NCI-H524 (cell line): ENCODE measurements at regions not wholly inside any gene's neighbourhood (a gene's known extent, or its start where the extent isn't known, plus 50 kb on each side); places are given as distances from the start of the nearest gene placed in this dataset.
"Not testable (repeated sequence)": the region's sequence is repeated elsewhere in the genome, so short reads cannot be mapped to it uniquely, and the experiment has no call there.

Experiments
- DNase-seq, 2 experiments: peaks; one replicate each; lab custom pipeline; 2025; lab: John Stamatoyannopoulos, UW

DNA sequence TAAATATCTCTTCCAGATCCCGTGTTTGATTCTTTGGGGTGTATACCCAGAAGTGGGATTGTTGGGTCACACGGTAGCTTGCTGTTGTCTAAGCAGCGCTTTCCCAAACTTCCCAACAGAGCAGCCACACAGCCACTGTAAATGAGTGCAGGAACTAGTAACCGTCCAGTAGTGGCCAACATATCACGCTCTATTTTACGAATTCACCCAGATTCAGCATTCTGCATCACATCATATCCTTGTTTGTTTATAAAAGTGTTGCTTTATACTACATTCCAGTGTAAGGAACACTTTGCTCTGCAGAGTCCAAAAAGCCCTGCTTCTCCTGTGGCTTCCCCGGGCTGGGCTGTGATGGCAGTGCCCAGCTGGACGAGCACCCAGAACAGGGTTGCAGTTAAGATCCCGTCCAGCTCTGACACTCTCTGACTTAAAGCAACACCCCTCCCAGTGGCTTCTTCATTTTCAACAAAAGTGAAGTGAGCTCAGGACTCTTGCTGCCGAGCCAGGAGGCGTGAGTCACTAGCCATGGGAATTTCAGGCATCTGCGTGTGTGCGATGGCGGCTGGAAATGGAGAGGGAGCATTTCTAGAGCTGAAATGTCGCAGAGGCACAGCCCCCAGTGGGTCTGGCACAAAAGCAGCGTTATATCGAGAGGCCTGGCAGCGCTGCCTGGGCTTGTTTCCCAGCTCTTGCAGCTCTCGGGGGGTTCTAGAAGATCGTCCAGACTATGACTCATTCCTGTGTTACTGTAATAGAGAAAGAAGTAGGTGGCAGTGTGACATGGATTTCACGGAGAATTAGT is 216.3 kb upstream of the ECI2 start:
- DNase-seq = no peak

DNA sequence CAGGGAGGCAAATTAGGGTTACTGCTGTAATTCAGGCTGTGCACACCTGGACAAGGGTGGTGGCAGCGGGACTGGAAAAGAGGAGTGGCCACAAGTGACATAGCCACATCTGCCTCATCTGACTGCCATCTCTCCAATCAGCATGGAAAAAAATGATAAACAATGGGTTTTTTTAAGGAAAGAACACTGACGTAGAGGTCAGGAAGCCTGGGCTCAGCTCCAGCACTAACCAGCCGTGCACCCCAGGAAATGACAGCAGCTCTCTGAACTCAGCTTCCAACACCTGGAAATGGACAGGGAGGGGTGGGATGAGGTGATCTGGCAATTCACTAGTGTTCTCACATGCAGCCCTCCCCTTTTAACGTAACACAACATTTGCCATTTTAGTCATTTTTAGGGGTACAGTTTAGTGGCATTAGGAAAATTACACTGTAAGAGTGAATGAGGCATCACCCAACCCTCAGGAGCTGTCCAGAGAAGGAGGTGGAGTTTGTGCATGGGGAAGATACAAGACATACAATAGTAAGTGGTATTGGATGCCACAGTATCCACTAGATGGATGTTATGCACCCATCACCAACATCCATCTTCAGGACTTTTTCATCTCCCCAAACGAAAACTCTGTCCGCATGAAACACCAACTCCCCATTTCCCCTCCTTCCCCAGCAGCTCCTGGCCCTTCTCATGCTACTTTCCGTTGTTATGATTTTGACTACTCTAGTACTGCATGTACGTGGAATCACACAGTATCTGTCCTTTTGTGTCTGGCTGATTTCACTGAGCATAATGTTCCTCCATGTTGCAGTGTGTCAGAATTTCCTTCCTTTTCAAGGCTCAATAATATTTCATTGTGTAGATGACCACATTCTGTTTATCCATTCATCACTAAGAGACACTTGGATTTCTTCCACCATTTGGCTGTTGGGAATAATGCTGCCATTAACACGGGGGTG is 215.5 kb upstream of the ECI2 start:
- no peak for DNase-seq

DNA sequence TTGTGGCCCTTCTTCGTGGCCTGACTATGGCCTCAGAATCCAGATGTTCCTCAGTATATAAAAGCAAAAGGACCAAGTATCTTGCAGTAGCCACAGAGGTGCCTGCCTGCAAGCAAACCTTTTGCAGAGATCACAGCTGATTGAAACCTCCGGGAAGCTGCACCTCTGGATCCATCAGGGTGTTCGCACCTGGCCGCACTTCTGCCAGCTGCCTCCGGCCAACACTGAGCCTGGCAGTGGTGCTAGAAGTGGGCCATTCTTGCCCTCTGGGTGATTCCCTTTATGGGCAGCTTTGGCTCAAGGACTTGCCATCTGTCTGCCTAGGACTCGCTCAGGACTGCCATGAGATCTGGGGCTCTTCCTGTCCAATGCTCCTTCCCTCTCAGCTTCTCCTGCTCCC is 214.6 kb upstream of the ECI2 start:
- DNase-seq = peak in 1 of 2 experiments; percentile 30

DNA sequence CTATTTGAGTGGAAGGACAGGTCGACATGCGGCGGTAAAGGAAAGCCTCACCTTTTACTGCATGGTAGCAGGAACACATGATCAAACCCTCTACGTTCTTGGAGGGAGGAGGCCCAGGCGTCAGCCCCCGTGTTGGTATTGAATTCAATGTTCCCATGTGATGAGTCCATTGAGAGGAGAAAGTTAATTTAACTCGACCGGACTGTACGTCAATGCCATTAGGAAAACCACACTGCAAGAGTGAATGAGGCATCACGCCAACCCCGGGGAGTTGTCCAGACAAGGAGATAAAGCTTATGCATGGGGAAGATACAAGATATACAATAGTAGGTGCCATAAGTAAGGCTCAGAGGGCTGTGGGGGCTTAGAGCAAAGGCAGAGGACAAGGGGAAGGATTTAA is 213.9 kb upstream of the ECI2 start:
- no peak for DNase-seq

DNA sequence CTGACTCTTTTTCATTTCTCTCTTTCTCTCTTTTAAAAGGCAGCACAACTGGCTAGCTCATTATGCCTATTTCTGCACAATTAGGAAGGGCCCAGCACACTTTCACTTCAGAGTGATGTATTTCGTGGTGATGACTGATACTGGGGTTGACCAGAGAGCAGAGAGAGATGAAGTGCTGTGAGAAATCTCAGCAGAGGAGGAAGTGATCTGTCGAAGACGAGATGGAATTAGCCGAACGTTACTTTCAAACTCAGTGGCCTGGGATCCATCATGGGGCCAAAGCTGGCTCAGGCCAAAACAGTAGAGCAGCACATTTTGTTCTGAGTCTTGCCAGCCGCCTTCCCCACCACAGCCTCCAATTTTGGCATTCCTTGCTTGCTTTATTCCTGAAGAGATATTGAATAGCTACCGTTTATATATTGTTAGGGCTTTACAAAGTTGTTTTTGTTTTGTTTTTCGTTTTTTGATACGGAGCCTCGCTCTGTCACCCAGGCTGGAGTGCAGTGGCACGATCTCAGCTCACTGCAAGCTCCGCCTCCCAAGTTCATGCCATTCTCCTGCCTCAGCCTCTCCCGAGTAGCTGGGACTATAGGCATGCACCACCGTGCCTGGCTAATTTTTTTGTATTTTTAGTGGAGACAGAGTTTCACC is 213.2 kb upstream of the ECI2 start:
- DNase-seq = no peak

DNA sequence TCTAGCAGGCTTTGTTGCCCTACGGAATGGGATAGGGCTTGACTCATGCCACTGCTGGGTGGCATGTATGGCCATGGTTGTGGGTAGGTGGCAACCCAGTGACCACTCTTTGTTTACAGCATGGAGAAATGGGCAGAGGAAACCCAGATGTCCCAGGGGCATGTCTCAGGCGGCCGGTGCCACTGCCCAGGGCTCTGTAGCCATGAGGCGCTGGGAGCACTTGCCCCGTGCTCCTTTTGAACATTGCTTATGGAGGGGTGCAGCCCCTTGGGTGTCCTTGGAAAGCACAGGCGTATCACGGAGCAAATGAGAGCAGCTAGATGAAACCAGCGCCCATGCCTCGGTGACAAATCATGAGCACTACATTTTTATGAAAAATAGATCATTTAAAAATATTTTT is 212.5 kb upstream of the ECI2 start:
- no peak for DNase-seq

DNA sequence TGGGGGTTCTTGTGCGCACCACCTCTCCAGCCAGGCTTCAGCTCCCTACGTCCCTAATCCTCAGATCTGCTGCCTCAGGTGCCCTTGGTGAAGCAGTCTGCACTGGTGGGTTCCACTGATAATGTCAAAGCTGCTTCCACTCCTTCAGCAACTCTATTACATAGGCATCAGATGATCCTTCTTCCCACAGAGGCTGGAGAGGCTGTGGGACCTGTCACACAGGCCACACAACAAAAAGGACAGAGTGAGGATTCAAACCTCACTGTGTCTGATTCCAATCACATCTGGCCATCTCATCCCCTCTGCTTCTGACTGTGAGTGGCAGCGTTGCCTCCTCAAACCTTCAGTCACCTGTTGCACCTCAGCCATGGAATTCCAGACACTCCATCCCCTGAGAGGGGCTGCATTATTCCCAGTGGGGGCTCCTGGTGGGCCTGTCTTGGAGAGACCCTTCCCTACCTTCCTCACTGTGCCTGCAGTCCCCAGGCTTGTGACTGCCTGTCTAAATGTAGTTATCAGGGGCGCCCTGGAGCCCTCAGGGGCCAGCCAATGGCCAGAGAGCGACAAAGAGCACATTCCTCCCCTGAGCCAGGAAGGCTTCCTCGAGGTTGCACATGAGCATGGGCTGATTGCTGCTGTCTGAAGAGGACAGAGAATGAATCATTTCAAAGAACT is 211.4 kb upstream of the ECI2 start:
- DNase-seq = no peak

DNA sequence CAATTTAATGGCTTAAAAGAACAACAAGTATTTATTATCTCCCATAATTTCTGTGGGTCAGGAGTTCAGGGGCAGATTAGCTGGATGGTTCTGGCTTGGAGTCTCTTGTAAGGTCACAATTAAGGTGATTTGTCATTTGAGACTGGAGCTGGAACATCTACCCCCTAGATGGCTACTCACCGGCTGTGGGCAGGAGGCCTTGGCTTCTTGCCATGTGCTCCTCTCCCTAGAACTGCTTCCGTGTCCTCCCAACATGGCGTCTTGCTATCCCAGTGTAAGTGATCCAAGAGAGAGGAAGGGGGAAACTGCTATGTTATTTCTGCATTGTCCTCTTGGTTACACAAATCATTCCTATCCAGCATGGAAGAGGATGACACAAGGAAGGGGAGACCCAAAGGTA is 210.2 kb upstream of the ECI2 start:
- peak in 1 of 2 experiments; percentile 28 for DNase-seq

DNA sequence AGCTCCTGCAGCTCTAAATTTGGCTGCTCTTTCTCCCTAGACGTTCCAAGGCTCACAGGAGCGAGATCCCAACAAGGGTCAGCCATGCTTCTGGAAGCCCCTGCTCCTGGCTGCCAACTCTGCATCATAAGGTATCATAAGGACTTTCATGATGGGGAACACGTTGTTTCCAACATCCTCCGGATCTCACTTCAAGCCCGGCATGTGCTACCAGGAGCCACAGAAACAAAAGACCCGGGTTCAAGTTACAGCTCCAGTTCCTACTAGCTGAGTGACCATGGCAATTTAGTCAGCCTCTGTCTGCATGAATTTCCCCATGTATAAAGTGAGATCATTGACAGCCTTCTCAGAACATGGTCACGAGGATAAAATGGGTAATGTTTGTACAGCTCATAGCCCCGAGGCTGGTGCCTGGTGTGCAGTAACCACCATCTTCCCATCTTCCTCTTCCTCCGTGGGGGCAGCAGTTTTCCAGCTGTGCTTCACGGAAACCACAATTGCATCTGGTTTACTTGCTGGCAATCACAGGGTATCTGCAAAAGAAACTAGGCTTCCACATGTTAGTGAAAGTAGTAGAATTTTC is 209.0 kb upstream of the ECI2 start:
- no peak for DNase-seq

DNA sequence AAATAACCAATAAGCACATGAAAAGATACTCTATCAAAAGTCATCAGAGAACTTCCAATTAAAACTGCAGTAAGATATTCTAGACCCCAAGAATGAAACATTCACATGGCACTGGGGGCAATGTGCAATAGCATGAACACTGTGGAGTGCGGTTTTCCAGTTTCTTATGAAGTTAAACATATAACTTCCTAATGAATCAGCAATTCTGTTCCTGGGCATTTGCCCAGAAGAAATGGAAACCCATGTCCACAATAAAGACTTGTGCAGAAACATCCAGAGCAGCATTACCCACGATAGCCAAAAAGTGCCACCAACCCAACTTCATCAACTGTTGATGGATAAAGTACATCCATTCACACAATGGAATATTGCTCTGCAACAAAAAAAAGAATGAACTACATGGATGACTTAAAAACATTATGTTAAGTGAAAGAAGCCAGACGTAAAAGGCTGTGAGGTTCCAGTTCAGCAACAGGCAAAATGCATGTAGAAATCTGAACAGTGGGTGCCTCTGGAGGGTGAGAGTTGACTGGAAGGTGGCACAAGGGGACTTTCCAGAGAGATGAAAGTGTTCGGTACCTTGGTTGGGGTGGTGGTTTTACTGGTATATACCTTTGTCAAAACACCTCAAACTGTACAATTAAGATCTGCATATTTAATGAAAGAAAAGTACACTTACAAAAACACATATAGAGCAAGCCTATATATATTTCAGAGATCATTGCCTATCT is 207.2 kb upstream of the ECI2 start:
- DNase-seq = no peak

DNA sequence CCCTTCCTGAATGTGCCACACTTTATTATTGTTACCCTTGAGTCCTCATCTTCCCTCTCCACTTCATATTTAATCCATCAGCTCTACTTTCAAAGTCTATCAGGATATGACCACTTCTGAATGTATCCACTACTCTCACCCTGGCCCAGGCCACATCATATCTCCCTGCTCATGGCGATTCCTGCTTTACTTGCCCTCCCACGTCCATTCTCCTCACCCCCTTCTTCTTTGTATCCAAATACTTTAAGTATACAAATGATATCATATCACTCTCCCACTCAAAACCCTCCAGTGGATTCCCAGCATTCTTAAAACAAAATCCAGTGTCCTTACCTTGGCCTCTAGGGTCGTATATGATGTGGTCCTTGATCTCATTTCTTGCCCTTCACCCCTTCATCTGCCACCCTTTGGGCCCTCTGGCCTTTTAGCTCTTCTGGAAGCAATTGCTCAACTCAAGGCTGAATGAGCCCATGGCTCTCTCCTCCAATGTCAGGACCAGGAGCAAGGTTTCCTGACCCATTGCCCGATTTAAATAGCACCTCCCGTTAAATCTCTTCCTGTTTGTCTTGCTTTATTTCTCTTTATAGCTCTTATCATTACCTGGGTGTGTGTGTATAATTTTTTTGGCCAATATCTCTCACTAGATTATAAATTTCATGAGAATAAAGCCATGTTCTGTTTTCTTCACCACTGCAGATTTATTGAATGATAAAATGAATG is 205.9 kb upstream of the ECI2 start:
- no peak for DNase-seq

DNA sequence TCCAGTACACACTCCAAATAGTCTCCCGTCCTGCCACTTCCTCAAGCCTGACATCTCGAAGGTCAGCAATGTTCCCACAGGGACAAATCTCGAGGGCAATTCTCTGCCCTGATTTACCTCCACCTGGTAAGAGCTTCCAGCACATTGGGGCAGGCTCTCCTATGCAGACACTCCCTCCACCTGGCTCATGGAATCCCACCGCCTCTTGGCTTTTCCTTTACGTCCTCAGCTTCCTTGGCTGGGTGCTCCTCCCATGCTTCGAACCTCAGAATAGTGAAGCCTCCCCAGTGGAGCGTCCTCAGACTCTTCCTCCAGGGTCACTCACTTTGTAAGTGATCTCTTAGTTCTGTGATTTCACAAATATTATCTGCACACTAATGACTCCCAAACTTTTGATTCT is 205.2 kb upstream of the ECI2 start:
- no peak for DNase-seq

DNA sequence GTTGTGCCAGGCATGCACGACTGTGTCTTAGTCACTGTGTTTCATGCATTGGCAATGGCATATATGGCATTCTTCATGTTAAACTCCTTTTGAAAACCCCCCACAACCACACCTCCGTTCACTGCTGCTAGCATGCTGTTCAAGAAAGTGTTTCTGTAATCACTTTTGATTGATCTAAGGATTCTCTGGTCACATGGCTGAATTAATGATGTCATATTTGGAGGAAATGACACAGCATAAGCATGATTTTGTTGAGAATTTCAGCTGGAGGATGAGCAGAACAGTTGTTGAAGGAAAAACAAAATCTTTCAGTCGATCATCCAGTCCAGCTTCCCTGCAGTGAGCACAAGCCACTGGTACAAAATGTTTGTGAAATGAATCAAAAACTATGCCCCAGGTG is 203.5 kb upstream of the ECI2 start:
- DNase-seq = no peak

DNA sequence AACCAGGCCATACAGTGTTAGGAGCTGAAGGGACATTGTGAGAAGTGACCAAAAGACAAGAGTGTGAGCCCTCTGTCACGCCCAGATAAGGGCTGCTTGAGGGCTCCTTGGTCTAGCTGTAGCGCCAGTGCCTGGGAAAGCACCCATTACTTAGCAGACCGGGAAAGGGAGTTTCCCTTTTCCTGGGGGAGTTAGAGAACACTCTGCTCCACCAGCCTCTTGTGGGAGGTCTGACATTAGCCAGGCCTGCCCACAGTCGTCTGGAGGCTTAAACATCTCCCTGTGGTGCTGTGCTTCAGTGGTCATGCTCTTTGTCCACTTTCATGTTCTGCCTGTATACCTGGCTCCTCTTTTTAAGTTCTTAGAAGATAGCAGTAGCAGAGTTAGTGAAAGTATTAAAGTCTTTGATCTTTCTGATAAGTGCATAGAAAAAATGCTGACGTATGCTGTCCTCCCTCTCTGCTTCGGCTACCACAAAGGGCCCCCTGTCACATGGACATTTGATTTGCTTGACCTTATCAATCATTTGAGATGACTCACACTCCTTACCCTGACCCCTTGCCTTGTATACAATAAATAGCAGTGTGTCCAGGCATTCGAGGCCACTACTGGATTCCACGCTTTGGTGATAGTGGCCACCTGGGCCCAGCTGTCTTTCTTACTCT is 201.5 kb upstream of the ECI2 start:
- DNase-seq = no peak

DNA sequence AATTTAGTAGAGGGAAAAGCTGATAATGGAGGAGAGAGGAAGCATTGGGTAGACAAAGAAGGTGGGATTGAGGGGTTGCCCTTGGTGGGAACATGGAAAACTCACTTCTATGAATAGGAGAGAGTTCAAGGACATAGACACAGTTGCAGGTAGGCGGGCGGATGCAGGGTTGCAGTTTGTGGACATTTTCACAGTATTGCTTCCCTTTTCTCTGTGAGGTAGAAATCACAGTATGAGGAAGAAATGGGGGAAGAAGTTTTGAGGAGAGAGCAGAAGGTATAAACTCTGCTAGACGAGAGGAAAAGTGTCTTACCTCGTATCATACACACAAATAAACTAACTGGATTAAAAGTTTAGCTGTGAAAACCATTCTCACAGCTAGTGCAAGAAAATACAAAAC is 200.7 kb upstream of the ECI2 start:
- DNase-seq = no peak

DNA sequence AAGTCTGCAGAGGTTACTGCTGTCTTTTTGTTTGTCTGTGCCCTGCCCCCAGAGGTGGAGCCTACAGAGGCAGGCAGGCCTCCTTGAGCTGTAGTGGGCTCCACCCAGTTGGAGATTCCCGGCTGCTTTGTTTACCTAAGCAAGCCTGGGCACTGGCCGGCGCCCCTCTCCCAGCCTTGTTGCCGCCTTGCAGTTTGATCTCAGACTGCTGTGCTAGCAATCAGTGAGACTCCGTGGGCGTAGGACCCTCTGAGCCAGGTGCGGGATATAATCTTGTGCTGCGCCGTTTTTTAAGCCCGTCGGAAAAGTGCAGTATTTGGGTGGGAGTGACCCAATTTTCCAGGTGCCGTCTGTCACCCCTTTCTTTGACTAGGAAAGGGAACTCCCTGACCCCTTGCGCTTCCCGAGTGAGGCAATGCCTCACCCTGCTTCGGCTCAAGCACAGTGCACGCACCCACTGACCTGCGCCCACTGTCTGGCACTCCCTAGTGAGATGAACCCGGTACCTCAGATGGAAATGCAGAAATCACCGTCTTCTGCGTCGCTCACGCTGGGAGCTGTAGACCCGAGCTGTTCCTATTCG is 198.9 kb upstream of the ECI2 start:
- not testable (repeated sequence) for DNase-seq

DNA sequence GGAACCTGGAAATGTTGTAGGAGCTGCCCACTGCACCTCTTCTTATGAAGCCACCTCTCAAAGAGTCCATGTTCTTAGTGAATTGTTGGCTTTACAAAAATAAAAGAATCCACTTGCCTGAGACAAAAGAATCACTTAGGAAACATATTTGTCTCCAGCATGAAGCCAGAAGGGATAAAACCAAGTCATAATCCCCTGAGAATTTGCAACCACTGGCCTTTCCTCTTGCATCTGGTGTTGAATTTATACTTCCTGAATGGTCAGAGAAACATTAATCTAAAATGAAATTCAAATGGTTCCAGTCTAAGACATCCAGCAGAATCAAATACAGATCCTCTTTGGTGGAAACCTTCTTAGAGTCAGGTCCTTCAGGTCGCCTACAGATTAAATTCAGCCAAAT is 192.5 kb upstream of the ECI2 start:
- peak in 1 of 2 experiments; percentile 27 for DNase-seq

DNA sequence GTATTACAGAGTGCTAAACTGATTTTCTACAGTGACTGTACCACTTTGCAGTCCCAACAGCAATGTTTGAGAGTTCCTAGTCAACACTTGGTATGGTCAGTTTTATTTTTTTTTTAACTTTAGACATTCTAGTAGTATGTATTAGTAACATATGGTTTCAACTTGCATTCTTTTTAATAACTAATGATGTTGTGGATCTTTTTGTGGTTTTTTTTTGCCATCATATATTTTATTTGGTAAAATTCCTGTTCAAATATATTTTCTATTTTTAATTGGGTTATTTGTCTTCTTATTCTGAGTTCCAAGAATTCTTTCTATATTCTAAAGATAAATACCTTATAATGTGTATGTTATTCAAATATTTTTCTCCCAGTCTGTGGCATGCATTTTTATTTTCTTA is 189.4 kb upstream of the ECI2 start:
- DNase-seq = no peak

DNA sequence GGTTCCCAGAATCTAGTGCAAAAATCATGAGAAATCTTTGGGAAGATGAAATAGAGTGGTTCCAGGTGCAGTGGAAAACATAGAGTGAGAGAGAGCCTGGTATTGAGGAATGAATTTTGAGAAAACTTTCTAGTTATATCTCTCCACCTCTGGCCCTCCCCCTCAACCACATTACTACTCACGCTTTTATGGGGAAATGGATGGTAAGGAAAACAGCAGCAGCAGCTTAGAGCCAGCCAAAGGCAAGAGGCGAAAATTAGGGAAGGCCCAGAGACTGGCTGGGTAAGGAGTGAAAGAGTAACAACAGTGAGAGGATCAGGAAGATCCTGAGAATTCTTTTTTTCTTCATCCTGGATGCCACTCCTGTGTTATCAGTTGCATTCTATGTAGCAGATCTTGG is 187.9 kb upstream of the ECI2 start:
- no peak for DNase-seq
